Mucosa of rectum (tissue), 2 donors: ENCODE measurements at regions not wholly inside any gene's neighbourhood (a gene's known extent, or its start where the extent isn't known, plus 50 kb on each side); places are given as distances from the start of the nearest gene placed in this dataset.

Experiments used
- H3K27ac ChIP-seq, 2 donors: one replicate each; pipeline ENCODE4 v1.7.0; 2013; ENCODE audit warnings: inconsistent platforms in 2 of 2, low read depth in 2 of 2, low read length in 2 of 2
- H3K27me3 ChIP-seq, 2 donors: one replicate each; pipeline ENCODE4 v1.7.0; 2013; ENCODE audit warnings: low read length in 2 of 2; ENCODE audit not compliant: control insufficient read depth in 2 of 2, insufficient read depth in 2 of 2
- H3K36me3 ChIP-seq, 2 donors: one replicate each; pipeline ENCODE4 v1.7.0; 2013; ENCODE audit warnings: low read length in 2 of 2; ENCODE audit not compliant: control insufficient read depth in 2 of 2, insufficient read depth in 2 of 2
- H3K4me1 ChIP-seq, 2 donors: one replicate each; pipeline ENCODE4 v1.7.0; 2013; ENCODE audit warnings: low read length in 2 of 2, mild to moderate bottlenecking in 1 of 2; ENCODE audit not compliant: control insufficient read depth in 2 of 2, insufficient read depth in 2 of 2
- H3K4me3 ChIP-seq, 2 donors: one replicate each; pipeline ENCODE4 v1.7.0; 2013; ENCODE audit warnings: low read length in 2 of 2
- H3K9ac ChIP-seq, 2 donors: one replicate each; pipeline ENCODE4 v1.7.0; 2013; ENCODE audit warnings: low read length in 2 of 2, low read depth in 1 of 2, mild to moderate bottlenecking in 1 of 2
- H3K9me3 ChIP-seq, 2 donors: one replicate each; pipeline ENCODE4 v1.7.0; 2013; ENCODE audit warnings: low read length in 2 of 2; ENCODE audit not compliant: control insufficient read depth in 2 of 2
- donor health status: healthy.
- donor health status: Normal muscosa, but diverticular disease.

GRCh38 chr5:68960456-68960855 is 133.4 kb upstream of the SLC30A5 start:
- H3K9me3 ChIP-seq, result no peaks in the 10 kb centered on the region
- H3K4me1 ChIP-seq, result peaks cover 0 to 10% of the 10 kb centered on the region in 2 donors
- H3K4me3 ChIP-seq, result no peak overlapping the region
- no peaks in the 10 kb centered on the region for H3K27me3 ChIP-seq
- no peak overlapping the region for H3K9ac ChIP-seq
- no peak overlapping the region for H3K27ac ChIP-seq
- H3K36me3 ChIP-seq, result no peaks in the 10 kb centered on the region

GRCh38 chr5:68960961-68961360 is 132.9 kb upstream of the SLC30A5 start:
- H3K27me3 ChIP-seq, result no peaks in the 10 kb centered on the region
- peaks cover 0 to 10% of the 10 kb centered on the region in 2 donors for H3K4me1 ChIP-seq
- H3K9me3 ChIP-seq, result no peaks in the 10 kb centered on the region
- no peaks in the 10 kb centered on the region for H3K36me3 ChIP-seq
- H3K4me3 ChIP-seq, result no peak overlapping the region
- no peak overlapping the region for H3K9ac ChIP-seq
- H3K27ac ChIP-seq, result no peak overlapping the region

GRCh38 chr5:68961762-68962161 is 132.1 kb upstream of the SLC30A5 start:
- Histone ChIP-seq H3K9me3 (no peaks in the 10 kb centered on the region), H3K9ac (no peak overlapping the region), H3K4me1 (peaks cover 0 to 10% of the 10 kb centered on the region in 2 donors), H3K27me3 (no peaks in the 10 kb centered on the region), H3K27ac (no peak overlapping the region), H3K4me3 (no peak overlapping the region), H3K36me3 (no peaks in the 10 kb centered on the region)

- H3K36me3 ChIP-seq, result no peaks in the 10 kb centered on the region
- H3K9me3 ChIP-seq, result no peaks in the 10 kb centered on the region
- H3K4me1 ChIP-seq, result peaks cover 0 to 10% of the 10 kb centered on the region in 2 donors
- H3K9ac ChIP-seq, result no peak overlapping the region
- no peak overlapping the region for H3K4me3 ChIP-seq
- no peak overlapping the region for H3K27ac ChIP-seq
- no peaks in the 10 kb centered on the region for H3K27me3 ChIP-seq
These were observed 130.9 kb upstream of the SLC30A5 start for GRCh38 chr5:68962757-68963484.

GRCh38 chr5:68964679-68965078 is 129.1 kb upstream of the SLC30A5 start:
- Histone ChIP-seq H3K36me3 (no peaks in the 10 kb centered on the region), H3K27me3 (no peaks in the 10 kb centered on the region), H3K9me3 (no peaks in the 10 kb centered on the region), H3K4me3 (no peak overlapping the region), H3K4me1 (peaks cover 0 to 10% of the 10 kb centered on the region in 2 donors), H3K9ac (no peak overlapping the region), H3K27ac (no peak overlapping the region)

GRCh38 chr5:68965926-68966325 is 127.9 kb upstream of the SLC30A5 start:
- Histone ChIP-seq H3K36me3 (no peaks in the 10 kb centered on the region), H3K27ac (no peak overlapping the region), H3K9me3 (no peaks in the 10 kb centered on the region), H3K9ac (no peak overlapping the region), H3K4me3 (no peak overlapping the region), H3K4me1 (peaks cover 0 to 5% of the 10 kb centered on the region in 2 donors), H3K27me3 (no peaks in the 10 kb centered on the region)

- Histone ChIP-seq H3K36me3 (no peaks in the 10 kb centered on the region), H3K27me3 (no peaks in the 10 kb centered on the region), H3K9ac (no peak overlapping the region), H3K4me3 (no peak overlapping the region), H3K27ac (no peak overlapping the region), H3K4me1 (no peaks in the 10 kb centered on the region), H3K9me3 (no peaks in the 10 kb centered on the region)
These were observed 127.2 kb upstream of the SLC30A5 start for GRCh38 chr5:68966596-68966995.

- Histone ChIP-seq H3K4me1 (no peaks in the 10 kb centered on the region), H3K36me3 (no peaks in the 10 kb centered on the region), H3K27ac (no peak overlapping the region), H3K9ac (no peak overlapping the region), H3K4me3 (no peak overlapping the region), H3K9me3 (no peaks in the 10 kb centered on the region), H3K27me3 (no peaks in the 10 kb centered on the region)
These were observed 125.4 kb upstream of the SLC30A5 start for GRCh38 chr5:68968429-68968828.

- Histone ChIP-seq H3K36me3 (no peaks in the 10 kb centered on the region), H3K9ac (no peak overlapping the region), H3K4me1 (no peaks in the 10 kb centered on the region), H3K4me3 (no peak overlapping the region), H3K9me3 (peaks cover 0 to 3% of the 10 kb centered on the region in 2 donors), H3K27me3 (no peaks in the 10 kb centered on the region), H3K27ac (no peak overlapping the region)
These were observed 123.2 kb upstream of the SLC30A5 start for GRCh38 chr5:68970617-68971016.

GRCh38 chr5:68973696-68974095 is 120.1 kb upstream of the SLC30A5 start:
- Histone ChIP-seq H3K4me1 (no peaks in the 10 kb centered on the region), H3K9ac (no peak overlapping the region), H3K9me3 (peaks cover 0 to 3% of the 10 kb centered on the region in 2 donors)

More at GRCh38 chr5:68973696-68974095, 120.1 kb upstream of the SLC30A5 start:
- no peak overlapping the region for H3K27ac ChIP-seq
- no peak overlapping the region for H3K4me3 ChIP-seq
- H3K27me3 ChIP-seq, result no peaks in the 10 kb centered on the region
- H3K36me3 ChIP-seq, result no peaks in the 10 kb centered on the region
